ENCODE measurements at regions not wholly inside any gene's neighbourhood (a gene's known extent, or its start where the extent isn't known, plus 50 kb on each side); places are given as distances from the start of the nearest gene placed in this dataset.
"Not testable (repeated sequence)": the region's sequence is repeated elsewhere in the genome, so short reads cannot be mapped to it uniquely, and the experiment has no call there.

- no peak for DNase-seq (ENCODE audit: low read depth in 3 of 3, low spot score in 2 of 3)
Observed at GRCh38 chr3:154842536-154842935, 237.6 kb upstream of the MME start.

- no peak for DNase-seq (ENCODE audit: low read depth in 3 of 3, low spot score in 2 of 3)
Observed at GRCh38 chr3:154835639-154836038, 244.5 kb upstream of the MME start.

GRCh38 chr3:154834831-154835230 is 245.3 kb upstream of the MME start:
- not testable (repeated sequence) for DNase-seq (ENCODE audit: low read depth in 3 of 3, low spot score in 2 of 3)

GRCh38 chr3:154829929-154830328 is 250.2 kb upstream of the MME start:
- no peak for DNase-seq (ENCODE audit: low read depth in 3 of 3, low spot score in 2 of 3)

- DNase-seq (ENCODE audit: low read depth in 3 of 3, low spot score in 2 of 3) = no peak
Observed at GRCh38 chr3:154819491-154819890, 260.6 kb upstream of the MME start.

GRCh38 chr3:154818676-154819255 is 261.4 kb upstream of the MME start:
- DNase-seq (ENCODE audit: low read depth in 3 of 3, low spot score in 2 of 3) = no peak

GRCh38 chr3:154810017-154810416 is 270.1 kb upstream of the MME start:
- DNase-seq (ENCODE audit: low read depth in 3 of 3, low spot score in 2 of 3) = not testable (repeated sequence)

GRCh38 chr3:154801729-154802128 is 278.4 kb upstream of the MME start:
- no peak for DNase-seq (ENCODE audit: low read depth in 3 of 3, low spot score in 2 of 3)

GRCh38 chr3:154799800-154800199 is 280.3 kb upstream of the MME start:
- DNase-seq (ENCODE audit: low read depth in 3 of 3, low spot score in 2 of 3) = no peak

GRCh38 chr3:154795582-154795981 is 284.5 kb upstream of the MME start:
- no peak for DNase-seq (ENCODE audit: low read depth in 3 of 3, low spot score in 2 of 3)

- no peak for DNase-seq (ENCODE audit: low read depth in 3 of 3, low spot score in 2 of 3)
Observed at GRCh38 chr3:154794814-154795445, 285.2 kb upstream of the MME start.

- no peak for DNase-seq (ENCODE audit: low read depth in 3 of 3, low spot score in 2 of 3)
Observed at GRCh38 chr3:154794391-154794790, 285.7 kb upstream of the MME start.

GRCh38 chr3:154792828-154793227 is 287.3 kb upstream of the MME start:
- no peak for DNase-seq (ENCODE audit: low read depth in 3 of 3, low spot score in 2 of 3)

GRCh38 chr3:154791611-154792010 is 288.5 kb upstream of the MME start:
- no peak for DNase-seq (ENCODE audit: low read depth in 3 of 3, low spot score in 2 of 3)

GRCh38 chr3:154786724-154787123 is 293.4 kb upstream of the MME start:
- DNase-seq (ENCODE audit: low read depth in 3 of 3, low spot score in 2 of 3) = no peak

- no peak for DNase-seq (ENCODE audit: low read depth in 3 of 3, low spot score in 2 of 3)
Observed at GRCh38 chr3:154783521-154783931, 296.6 kb upstream of the MME start.

- DNase-seq (ENCODE audit: low read depth in 3 of 3, low spot score in 2 of 3) = no peak
Observed at GRCh38 chr3:154783061-154783460, 297.1 kb upstream of the MME start.

GRCh38 chr3:154782151-154782550 is 298.0 kb upstream of the MME start:
- no peak for DNase-seq (ENCODE audit: low read depth in 3 of 3, low spot score in 2 of 3)

GRCh38 chr3:154781595-154781994 is 298.5 kb upstream of the MME start:
- DNase-seq (ENCODE audit: low read depth in 3 of 3, low spot score in 2 of 3) = no peak

- no peak for DNase-seq (ENCODE audit: low read depth in 3 of 3, low spot score in 2 of 3)
Observed at GRCh38 chr3:154780263-154780662, 299.9 kb upstream of the MME start.

GRCh38 chr3:154779571-154779970 is 300.5 kb upstream of the MME start:
- no peak for DNase-seq (ENCODE audit: low read depth in 3 of 3, low spot score in 2 of 3)

- DNase-seq (ENCODE audit: low read depth in 3 of 3, low spot score in 2 of 3) = no peak
Observed at GRCh38 chr3:154778057-154778456, 302.1 kb upstream of the MME start.

All from right renal cortex interstitium (tissue), 3 donors.